ENCODE measurements at regions not wholly inside any gene's neighbourhood (a gene's known extent, or its start where the extent isn't known, plus 50 kb on each side); places are given as distances from the start of the nearest gene placed in this dataset.

DNA sequence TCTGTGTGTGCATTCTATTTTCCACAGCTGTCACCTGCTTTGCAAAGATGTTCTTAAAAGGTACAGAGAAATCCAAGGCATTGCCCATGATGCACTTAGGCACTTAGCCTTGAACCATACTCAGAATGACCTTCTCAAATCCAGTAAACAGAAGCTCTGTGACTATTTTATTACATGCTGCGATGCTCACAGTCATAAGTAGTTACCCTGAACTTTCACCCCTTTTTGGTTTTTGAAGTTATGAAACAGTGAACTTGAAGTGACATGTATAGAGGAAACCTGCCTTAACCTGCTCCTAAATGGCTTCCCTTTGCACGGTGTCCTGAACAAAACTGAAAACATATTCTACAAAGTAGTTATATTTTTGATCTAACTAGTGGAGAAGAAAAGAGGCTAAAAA is 100.4 kb downstream of the SLC10A2 start:
- no peak for DNase-seq (ENCODE audit: low read depth in 1 of 2, low spot score in 1 of 2)
- H3K27me3 ChIP-seq (ENCODE audit: insufficient read depth, poor library complexity, severe bottlenecking) = no peaks in the 10 kb centered on the region
- no peak overlapping the region for H3K27ac ChIP-seq (replicated peaks)
- TF ChIP-seq POLR2AphosphoS5 (IDR thresholded peaks at IDR 0.05; ENCODE audit: low read depth) (no peak), GABPA (IDR thresholded peaks at IDR 0.05; ENCODE audit: low read depth) (no peak), SPI1 (IDR thresholded peaks at IDR 0.05; ENCODE audit: borderline replicate concordance, low read depth) (no peak)
- TF ChIP-seq, protein P1, sequence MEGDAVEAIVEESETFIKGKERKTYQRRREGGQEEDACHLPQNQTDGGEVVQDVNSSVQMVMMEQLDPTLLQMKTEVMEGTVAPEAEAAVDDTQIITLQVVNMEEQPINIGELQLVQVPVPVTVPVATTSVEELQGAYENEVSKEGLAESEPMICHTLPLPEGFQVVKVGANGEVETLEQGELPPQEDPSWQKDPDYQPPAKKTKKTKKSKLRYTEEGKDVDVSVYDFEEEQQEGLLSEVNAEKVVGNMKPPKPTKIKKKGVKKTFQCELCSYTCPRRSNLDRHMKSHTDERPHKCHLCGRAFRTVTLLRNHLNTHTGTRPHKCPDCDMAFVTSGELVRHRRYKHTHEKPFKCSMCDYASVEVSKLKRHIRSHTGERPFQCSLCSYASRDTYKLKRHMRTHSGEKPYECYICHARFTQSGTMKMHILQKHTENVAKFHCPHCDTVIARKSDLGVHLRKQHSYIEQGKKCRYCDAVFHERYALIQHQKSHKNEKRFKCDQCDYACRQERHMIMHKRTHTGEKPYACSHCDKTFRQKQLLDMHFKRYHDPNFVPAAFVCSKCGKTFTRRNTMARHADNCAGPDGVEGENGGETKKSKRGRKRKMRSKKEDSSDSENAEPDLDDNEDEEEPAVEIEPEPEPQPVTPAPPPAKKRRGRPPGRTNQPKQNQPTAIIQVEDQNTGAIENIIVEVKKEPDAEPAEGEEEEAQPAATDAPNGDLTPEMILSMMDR (IDR thresholded peaks at IDR 0.05; ENCODE audit: insufficient read depth, low read length) = no peak
- TF ChIP-seq, protein P2, sequence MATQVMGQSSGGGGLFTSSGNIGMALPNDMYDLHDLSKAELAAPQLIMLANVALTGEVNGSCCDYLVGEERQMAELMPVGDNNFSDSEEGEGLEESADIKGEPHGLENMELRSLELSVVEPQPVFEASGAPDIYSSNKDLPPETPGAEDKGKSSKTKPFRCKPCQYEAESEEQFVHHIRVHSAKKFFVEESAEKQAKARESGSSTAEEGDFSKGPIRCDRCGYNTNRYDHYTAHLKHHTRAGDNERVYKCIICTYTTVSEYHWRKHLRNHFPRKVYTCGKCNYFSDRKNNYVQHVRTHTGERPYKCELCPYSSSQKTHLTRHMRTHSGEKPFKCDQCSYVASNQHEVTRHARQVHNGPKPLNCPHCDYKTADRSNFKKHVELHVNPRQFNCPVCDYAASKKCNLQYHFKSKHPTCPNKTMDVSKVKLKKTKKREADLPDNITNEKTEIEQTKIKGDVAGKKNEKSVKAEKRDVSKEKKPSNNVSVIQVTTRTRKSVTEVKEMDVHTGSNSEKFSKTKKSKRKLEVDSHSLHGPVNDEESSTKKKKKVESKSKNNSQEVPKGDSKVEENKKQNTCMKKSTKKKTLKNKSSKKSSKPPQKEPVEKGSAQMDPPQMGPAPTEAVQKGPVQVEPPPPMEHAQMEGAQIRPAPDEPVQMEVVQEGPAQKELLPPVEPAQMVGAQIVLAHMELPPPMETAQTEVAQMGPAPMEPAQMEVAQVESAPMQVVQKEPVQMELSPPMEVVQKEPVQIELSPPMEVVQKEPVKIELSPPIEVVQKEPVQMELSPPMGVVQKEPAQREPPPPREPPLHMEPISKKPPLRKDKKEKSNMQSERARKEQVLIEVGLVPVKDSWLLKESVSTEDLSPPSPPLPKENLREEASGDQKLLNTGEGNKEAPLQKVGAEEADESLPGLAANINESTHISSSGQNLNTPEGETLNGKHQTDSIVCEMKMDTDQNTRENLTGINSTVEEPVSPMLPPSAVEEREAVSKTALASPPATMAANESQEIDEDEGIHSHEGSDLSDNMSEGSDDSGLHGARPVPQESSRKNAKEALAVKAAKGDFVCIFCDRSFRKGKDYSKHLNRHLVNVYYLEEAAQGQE (IDR thresholded peaks at IDR 0.05; ENCODE audit: insufficient replicate concordance, low read depth) = no peak
- H3K4me3 ChIP-seq (replicated peaks; ENCODE audit: insufficient read depth, low read length) = no peak overlapping the region

DNA sequence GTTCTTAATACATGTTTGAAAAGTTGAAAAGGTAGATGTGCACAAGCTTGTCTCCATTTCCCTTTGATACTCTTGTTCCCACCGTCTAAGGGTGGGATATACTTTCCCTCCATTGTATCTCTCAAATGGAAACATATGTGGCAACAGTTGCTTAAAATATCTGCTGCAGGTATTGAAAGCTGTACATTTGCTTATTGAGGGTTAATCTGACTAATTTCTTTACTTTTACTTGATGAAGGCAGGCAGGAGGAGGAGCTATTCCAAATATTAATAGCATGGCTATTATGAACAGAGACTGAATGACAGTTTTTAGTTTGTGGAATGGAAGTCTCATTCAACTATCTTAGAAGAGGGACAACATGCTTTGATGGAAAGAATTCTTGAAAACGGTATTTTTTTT is 103.8 kb downstream of the SLC10A2 start:
- Histone ChIP-seq H3K4me3 (replicated peaks; ENCODE audit: insufficient read depth, low read length) (no peak overlapping the region), H3K27ac (replicated peaks) (no peak overlapping the region), H3K27me3 (ENCODE audit: insufficient read depth, poor library complexity, severe bottlenecking) (no peaks in the 10 kb centered on the region)
- TF ChIP-seq, protein P1 (IDR thresholded peaks at IDR 0.05; ENCODE audit: insufficient read depth, low read length) = no peak
- TF ChIP-seq, protein P2 (IDR thresholded peaks at IDR 0.05; ENCODE audit: insufficient replicate concordance, low read depth) = no peak
- TF ChIP-seq POLR2AphosphoS5 (IDR thresholded peaks at IDR 0.05; ENCODE audit: low read depth) (no peak), GABPA (IDR thresholded peaks at IDR 0.05; ENCODE audit: low read depth) (no peak), SPI1 (IDR thresholded peaks at IDR 0.05; ENCODE audit: borderline replicate concordance, low read depth) (no peak)
- no peak for DNase-seq (ENCODE audit: low read depth in 1 of 2, low spot score in 1 of 2)

DNA sequence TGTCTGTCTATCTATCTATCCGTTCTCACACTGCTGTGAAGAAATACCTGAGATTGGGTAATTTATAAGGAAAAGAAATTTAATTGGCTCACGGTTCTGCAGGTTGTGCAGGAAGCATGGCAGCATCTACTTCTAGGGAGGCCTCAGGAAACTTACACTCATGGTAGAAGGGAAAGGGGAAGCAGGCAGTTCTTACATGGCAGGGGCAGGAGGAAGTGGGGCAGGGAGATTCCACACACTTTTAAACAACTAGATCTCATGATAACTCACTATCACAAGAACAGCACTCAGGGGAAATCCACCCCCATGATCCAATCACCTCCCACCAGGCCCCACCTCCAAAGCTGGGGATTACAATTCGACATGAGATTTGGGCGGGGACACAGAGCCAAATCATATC is 105.3 kb downstream of the SLC10A2 start:
- Histone ChIP-seq H3K27me3 (ENCODE audit: insufficient read depth, poor library complexity, severe bottlenecking) (no peaks in the 10 kb centered on the region), H3K4me3 (replicated peaks; ENCODE audit: insufficient read depth, low read length) (no peak overlapping the region), H3K27ac (replicated peaks) (no peak overlapping the region)
- DNase-seq (ENCODE audit: low read depth in 1 of 2, low spot score in 1 of 2) = no peak
- TF ChIP-seq, protein P1 (IDR thresholded peaks at IDR 0.05; ENCODE audit: insufficient read depth, low read length) = no peak
- TF ChIP-seq POLR2AphosphoS5 (IDR thresholded peaks at IDR 0.05; ENCODE audit: low read depth) = no peak
- 0 out of 2 replicates have a peak, but pooled peaks have one; percentile 42 for TF ChIP-seq SPI1 (IDR thresholded peaks at IDR 0.05; ENCODE audit: borderline replicate concordance, low read depth)
- TF ChIP-seq, protein P2 (IDR thresholded peaks at IDR 0.05; ENCODE audit: insufficient replicate concordance, low read depth) = no peak
